ENCODE measurements at regions not wholly inside any gene's neighbourhood (a gene's known extent, or its start where the extent isn't known, plus 50 kb on each side); places are given as distances from the start of the nearest gene placed in this dataset.
"Not testable (repeated sequence)": the region's sequence is repeated elsewhere in the genome, so short reads cannot be mapped to it uniquely, and the experiment has no call there.

DNA sequence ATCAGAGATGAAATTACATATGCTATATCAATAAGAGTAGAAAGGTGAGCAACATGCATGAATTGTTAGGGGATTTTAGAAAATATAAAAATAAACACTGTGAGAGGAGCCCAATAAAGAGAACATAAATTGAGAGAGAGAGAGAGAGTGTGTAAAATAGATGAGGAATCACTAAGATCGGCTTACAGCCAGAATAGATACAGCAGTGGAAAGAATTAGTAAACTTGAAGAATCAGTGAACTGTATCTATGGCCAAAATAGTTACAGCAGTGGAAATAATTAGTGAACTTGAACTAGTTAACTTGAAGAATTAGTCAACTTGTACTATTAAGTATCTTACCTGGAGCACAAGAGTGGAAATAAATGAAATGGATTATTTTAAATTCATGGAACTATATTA, 284.3 kb upstream of the RAI14 start:
- not testable (repeated sequence) for TF ChIP-seq POLR2AphosphoS5 (IDR thresholded peaks at IDR 0.05; ENCODE audit: insufficient read depth, low read depth, low read length); POLR2A (IDR thresholded peaks at IDR 0.05; ENCODE audit: low read depth, low read length); JUN (IDR thresholded peaks at IDR 0.05; ENCODE audit: borderline replicate concordance, insufficient read depth, insufficient read length, low read depth); FOS (IDR thresholded peaks at IDR 0.05; ENCODE audit: borderline replicate concordance, insufficient read depth, low read length); EZH2 (IDR thresholded peaks at IDR 0.05; ENCODE audit: borderline replicate concordance, low read depth, low read length, severe bottlenecking); GATA2 (IDR thresholded peaks at IDR 0.05; ENCODE audit: insufficient read depth, insufficient read length, low read depth, low read length)
- TF ChIP-seq, protein P1, sequence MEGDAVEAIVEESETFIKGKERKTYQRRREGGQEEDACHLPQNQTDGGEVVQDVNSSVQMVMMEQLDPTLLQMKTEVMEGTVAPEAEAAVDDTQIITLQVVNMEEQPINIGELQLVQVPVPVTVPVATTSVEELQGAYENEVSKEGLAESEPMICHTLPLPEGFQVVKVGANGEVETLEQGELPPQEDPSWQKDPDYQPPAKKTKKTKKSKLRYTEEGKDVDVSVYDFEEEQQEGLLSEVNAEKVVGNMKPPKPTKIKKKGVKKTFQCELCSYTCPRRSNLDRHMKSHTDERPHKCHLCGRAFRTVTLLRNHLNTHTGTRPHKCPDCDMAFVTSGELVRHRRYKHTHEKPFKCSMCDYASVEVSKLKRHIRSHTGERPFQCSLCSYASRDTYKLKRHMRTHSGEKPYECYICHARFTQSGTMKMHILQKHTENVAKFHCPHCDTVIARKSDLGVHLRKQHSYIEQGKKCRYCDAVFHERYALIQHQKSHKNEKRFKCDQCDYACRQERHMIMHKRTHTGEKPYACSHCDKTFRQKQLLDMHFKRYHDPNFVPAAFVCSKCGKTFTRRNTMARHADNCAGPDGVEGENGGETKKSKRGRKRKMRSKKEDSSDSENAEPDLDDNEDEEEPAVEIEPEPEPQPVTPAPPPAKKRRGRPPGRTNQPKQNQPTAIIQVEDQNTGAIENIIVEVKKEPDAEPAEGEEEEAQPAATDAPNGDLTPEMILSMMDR (IDR thresholded peaks at IDR 0.05; ENCODE audit: extremely low read depth in 1 of 2, insufficient read depth in 1 of 2, low read depth in 1 of 2, low read length in 2 of 2): not testable (repeated sequence)
- TF ChIP-seq, protein P2, sequence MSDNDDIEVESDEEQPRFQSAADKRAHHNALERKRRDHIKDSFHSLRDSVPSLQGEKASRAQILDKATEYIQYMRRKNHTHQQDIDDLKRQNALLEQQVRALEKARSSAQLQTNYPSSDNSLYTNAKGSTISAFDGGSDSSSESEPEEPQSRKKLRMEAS (IDR thresholded peaks at IDR 0.05; ENCODE audit: insufficient read depth, insufficient read length): not testable (repeated sequence)
